ENCODE measurements at regions not wholly inside any gene's neighbourhood (a gene's known extent, or its start where the extent isn't known, plus 50 kb on each side); places are given as distances from the start of the nearest gene placed in this dataset.

GRCh38 chr4:101697266-101697665, 93.3 kb upstream of the BANK1 start:
- TF ChIP-seq, protein P1, sequence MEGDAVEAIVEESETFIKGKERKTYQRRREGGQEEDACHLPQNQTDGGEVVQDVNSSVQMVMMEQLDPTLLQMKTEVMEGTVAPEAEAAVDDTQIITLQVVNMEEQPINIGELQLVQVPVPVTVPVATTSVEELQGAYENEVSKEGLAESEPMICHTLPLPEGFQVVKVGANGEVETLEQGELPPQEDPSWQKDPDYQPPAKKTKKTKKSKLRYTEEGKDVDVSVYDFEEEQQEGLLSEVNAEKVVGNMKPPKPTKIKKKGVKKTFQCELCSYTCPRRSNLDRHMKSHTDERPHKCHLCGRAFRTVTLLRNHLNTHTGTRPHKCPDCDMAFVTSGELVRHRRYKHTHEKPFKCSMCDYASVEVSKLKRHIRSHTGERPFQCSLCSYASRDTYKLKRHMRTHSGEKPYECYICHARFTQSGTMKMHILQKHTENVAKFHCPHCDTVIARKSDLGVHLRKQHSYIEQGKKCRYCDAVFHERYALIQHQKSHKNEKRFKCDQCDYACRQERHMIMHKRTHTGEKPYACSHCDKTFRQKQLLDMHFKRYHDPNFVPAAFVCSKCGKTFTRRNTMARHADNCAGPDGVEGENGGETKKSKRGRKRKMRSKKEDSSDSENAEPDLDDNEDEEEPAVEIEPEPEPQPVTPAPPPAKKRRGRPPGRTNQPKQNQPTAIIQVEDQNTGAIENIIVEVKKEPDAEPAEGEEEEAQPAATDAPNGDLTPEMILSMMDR (IDR thresholded peaks at IDR 0.05): no peak
- TF ChIP-seq POLR2AphosphoS5 (IDR thresholded peaks at IDR 0.05; ENCODE audit: low read depth, low read length): no peak
- TF ChIP-seq, protein P2, sequence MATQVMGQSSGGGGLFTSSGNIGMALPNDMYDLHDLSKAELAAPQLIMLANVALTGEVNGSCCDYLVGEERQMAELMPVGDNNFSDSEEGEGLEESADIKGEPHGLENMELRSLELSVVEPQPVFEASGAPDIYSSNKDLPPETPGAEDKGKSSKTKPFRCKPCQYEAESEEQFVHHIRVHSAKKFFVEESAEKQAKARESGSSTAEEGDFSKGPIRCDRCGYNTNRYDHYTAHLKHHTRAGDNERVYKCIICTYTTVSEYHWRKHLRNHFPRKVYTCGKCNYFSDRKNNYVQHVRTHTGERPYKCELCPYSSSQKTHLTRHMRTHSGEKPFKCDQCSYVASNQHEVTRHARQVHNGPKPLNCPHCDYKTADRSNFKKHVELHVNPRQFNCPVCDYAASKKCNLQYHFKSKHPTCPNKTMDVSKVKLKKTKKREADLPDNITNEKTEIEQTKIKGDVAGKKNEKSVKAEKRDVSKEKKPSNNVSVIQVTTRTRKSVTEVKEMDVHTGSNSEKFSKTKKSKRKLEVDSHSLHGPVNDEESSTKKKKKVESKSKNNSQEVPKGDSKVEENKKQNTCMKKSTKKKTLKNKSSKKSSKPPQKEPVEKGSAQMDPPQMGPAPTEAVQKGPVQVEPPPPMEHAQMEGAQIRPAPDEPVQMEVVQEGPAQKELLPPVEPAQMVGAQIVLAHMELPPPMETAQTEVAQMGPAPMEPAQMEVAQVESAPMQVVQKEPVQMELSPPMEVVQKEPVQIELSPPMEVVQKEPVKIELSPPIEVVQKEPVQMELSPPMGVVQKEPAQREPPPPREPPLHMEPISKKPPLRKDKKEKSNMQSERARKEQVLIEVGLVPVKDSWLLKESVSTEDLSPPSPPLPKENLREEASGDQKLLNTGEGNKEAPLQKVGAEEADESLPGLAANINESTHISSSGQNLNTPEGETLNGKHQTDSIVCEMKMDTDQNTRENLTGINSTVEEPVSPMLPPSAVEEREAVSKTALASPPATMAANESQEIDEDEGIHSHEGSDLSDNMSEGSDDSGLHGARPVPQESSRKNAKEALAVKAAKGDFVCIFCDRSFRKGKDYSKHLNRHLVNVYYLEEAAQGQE (IDR thresholded peaks at IDR 0.05; ENCODE audit: insufficient read depth in 1 of 2, low read depth in 2 of 2, low read length in 1 of 2): no peak
